HG03108 (cell line): ENCODE measurements at regions not wholly inside any gene's neighbourhood (a gene's known extent, or its start where the extent isn't known, plus 50 kb on each side); places are given as distances from the start of the nearest gene placed in this dataset.
"Not testable (repeated sequence)": the region's sequence is repeated elsewhere in the genome, so short reads cannot be mapped to it uniquely, and the experiment has no call there.

Experiments
- ATAC-seq: cut with Tn5 transposase; IDR thresholded peaks from one replicate; pipeline ENCODE4 v1.9.1; 2021; ENCODE audit warnings: moderate library complexity; ENCODE audit not compliant: unreplicated experiment

DNA sequence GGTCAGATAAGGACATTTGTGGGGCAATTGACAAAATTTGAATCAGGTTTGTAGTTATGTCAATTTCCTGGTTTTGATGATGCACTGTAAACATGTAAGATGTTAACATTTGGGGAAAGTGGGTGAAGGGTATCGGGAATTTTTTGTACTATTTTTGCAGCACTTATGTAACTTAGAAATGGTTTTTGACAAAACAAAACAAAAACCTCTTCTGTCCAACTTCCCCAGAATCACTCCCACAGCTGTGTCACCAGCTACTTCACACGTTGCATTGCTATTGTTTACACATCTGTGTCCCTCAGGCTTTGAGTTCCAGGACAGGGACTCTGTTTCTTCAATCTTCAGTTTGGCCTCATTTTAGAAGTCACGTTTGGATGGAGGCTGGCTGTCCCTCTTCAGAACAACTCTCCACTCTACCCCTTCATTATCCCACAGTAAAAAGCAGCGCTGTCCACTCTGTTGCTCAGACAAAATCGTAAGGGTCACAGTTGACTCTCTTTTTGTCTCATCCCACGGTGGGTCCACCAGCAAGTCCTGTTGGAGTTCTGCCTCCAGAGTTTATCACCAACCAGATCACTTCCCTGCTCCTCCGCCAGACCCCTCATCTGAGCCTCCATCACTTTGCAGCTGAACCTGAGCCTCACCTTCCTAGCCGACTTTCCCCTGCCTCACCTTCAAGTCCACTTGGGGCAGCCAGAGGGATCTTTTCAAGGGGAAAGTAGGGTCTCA lies 63.2 kb downstream of the NENF start:
- no peak for ATAC-seq

- ATAC-seq = no peak
These were observed 64.0 kb downstream of the NENF start for GRCh38 chr1:212496682-212497081.

- no peak for ATAC-seq
These were observed 64.8 kb downstream of the NENF start for GRCh38 chr1:212497553-212497952.

DNA sequence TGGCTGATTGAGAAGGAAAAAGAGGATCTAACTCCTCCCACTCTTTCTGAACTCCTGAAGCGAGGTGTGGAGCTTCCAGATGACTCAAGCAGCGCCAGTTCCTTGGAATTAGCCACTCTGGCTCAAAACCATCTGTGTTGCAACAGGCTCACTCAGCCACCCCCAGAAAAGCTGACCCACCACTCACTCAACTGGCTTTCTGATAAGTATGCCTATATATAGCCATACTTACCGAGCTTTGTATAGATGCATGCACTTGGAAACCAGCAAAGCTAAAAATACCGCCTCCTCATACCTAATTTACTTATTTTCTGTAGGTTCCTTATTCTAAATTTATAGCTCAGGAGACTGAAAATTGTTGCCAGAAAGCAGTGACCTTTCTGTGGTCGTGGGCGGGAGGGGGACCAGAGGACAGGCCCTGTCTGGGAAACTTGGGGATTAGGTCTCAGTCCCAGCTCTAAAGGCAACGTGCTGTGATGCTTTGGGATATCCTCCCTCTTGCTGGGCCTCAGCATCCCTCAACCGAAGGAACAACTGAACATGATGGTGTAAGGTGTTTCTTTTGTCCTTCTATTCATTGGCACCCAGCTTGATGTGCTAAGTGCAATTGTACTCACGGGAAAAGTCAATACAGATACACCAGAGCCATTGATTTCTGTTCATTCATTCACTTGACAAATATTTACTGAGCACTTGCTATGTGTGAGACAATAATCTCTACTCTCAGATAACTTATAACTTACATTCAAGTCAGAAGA lies 65.7 kb downstream of the NENF start:
- ATAC-seq = no peak

- ATAC-seq = no peak
These were observed 67.6 kb downstream of the NENF start for GRCh38 chr1:212500351-212500750.

DNA sequence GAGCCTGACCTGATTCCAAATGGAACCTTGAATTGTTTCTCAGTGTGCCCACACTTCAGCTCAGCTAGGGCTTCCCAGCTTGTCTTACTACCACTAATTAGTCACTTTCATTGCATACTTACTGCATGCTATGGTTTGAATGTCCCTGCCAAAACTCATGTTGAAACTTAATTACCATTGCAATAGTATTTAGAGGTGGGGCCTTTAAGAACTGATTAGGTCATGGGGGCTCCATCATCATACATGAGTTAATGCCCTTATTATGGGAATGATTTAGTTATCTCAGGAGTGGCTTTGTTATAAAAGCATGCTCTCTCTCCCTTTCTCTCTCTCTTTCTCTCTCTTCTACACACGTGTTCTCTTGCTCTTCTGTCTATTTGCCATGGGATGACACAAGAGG lies 68.3 kb downstream of the NENF start:
- no peak for ATAC-seq

- ATAC-seq = no peak
These were observed 71.0 kb downstream of the NENF start for GRCh38 chr1:212503714-212504113.

DNA sequence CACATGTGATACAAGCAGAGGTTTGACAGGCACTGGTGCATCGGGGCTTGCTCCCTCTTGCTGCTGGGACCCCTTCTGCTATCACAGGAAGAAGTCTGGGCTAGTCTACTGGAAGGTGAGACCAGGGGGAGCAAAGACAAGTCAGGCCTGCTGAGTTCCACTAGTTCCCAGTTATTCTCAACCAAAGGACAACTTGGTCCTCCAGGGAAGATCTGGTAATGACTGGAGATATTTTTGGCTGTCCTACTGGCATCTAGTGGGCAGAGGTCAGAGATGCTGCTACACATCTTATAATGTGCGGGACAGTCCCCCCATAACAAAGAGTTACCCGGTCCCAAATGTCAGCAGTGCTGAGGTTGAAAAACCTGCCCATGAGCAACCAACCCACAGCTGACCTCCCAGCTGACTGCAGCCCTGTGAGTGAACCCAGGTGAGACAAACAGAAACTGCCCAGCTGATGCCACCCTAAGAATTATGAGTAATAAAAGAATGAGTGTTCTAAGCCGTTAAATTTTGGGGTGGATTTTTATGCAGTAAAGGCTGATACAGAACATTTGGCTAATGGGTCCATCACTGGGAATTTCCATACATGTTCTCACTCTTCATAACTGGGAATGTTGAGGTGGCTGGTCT lies 71.6 kb downstream of the NENF start:
- ATAC-seq = no peak

GRCh38 chr1:212506666-212507065 lies 73.9 kb downstream of the NENF start:
- no peak for ATAC-seq

DNA sequence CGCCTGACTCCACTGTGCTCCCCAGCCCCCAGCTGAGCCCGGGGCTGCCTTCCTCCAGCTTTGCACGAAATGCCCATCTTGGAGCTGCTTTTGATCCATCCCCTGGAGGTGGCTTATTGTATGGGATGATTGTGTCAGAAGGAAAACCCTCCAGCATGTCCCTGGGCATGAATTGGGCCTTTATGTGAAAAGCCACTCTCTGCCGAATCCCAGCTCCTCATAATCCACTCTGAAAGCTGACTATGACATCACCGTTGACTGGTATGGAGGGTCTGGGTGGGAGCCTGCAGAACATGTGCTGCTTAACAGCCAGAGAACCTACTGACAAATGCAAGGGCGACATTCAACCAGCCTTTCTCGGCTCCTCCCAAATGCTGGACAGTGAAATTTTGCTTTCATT lies 74.6 kb downstream of the NENF start:
- ATAC-seq = no peak

DNA sequence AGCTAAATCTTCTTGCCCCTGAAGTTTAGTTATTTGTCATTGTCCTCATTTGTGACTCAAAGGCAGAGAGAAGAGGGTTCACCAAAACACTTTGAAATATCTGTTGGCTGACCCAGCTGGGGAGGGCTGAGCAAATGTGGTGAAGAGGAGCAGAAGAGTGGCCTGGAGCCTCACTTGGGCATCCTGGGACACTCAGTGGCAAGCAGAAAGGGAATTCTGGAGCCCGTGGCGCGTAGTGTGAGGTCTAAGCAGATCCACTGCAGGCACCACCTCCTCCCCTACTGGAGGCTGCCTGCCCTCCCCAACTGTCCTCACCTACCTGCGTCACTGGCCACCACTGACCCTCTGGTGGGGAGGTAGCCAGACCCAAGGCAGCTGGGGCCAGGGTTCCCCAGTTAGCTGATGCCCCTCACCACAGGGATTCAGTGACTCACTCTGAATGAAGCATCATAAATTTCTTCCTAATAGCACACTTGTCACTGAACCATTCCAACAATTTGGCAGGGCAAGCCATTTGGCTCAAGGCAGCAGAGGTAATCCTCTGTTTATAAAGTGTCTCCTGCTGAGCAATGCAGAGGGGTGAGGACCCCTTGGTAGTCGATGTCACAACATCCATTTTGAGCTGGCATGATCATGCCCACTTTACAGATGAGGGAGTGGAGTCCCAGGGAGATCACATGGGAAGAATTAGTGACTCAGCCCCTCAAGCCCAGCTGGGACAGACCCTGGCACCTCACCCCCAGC lies 80.3 kb downstream of the NENF start:
- ATAC-seq = no peak

DNA sequence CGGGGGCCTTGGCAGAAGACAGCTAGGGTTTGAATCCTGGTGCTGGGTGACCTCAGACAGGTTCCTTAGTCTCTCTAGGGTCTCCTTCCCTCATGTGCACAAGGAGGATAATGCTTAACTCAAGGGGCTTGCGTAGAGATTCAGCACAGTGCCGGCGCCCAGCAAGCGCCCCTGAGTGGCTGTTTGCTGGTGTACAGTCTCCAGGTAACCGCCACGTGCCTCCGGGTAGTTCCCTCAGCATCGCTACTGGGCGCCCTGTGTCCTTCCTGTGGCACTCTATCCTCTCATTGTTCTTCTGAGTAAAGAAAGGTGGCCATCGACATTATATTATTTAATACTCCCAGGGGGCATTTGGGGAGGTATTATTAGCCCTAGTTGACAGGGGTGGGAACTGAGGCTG lies 80.9 kb downstream of the NENF start:
- no peak for ATAC-seq

GRCh38 chr1:212514056-212514614 lies 81.4 kb downstream of the NENF start:
- no peak for ATAC-seq

DNA sequence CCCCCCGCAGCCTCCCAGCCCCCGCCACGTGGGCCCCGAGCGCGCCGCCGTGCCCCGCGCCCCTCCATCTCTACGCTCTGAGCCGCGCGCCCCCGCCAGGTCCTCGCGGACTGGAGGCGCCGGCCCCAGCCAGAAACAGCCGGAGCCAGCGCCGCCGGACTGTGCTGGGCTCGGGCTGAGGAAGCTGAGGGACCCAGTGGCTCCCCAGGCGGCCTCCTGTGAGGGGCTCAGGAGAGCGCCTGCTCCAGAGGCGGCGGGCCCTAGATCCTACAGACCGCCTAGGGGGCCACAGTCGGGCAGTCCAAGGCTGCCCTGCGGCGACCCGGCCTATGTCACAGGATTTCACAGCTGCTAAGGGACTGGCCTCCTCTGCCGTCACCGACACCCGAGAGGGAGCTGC lies 82.1 kb downstream of the NENF start:
- no peak for ATAC-seq

- no peak for ATAC-seq
These were observed 82.6 kb downstream of the NENF start for GRCh38 chr1:212515329-212515760.

GRCh38 chr1:212516012-212516411 lies 83.3 kb downstream of the NENF start:
- ATAC-seq = not testable (repeated sequence)

DNA sequence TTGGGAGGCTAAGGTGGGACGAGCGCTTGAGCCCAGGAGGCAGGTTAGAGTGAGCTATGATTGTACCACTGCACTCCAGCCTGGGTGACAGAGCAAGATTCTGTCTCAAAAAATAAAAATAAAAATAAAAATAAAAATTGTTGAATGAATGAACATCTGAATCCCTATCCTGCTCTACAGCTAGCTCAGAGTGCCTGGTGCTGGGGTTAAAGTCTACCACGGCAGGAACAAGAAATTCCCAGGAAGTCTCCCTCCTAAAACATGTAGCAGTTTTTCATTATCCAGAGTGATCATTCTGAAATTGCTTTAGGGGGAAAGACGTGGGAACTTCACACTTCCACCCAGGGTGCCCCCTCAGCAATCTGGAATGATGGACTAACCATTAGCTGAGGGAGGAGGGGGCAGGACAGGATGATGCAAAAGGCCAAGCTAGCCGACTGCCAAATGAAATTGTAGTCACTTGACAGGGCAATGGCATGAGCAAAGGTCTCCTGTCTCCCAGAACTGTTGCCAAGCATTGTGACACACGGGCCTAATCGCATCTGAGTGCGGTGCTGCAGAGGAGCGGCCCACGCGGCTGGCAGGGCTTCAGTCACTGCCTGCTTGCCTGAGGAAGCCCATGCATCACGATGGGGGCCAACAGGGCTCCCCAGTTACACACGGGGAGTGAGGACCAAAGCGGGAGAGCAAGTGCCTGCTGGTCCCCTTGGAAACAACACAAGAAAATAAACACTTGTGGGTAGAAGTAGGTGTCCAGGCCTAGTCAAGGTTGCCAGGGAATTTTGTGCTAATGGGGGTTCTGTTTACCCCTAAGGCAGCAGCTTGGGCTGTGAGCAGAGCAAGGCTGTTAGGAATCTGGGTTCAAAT lies 85.7 kb downstream of the NENF start:
- ATAC-seq = no peak

DNA sequence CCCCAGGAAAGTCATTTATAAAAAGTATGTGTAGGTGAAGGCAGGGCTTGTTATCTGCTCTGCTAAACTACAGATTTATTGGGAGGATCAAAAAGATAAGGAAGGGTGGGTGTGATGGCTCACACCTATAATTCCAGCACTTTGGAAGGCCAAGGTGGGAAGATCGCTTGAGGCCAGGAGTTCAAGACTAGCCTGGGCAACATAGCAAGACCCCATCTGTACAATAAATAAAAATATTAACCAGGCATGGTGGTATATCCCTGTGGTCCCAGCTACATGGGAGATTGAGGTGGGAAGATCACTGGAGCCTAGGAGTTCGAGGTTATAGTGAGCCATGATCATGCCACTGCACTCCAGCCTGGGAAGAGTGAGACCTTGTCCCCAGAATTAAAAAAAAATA lies 86.4 kb downstream of the NENF start:
- ATAC-seq = no peak

DNA sequence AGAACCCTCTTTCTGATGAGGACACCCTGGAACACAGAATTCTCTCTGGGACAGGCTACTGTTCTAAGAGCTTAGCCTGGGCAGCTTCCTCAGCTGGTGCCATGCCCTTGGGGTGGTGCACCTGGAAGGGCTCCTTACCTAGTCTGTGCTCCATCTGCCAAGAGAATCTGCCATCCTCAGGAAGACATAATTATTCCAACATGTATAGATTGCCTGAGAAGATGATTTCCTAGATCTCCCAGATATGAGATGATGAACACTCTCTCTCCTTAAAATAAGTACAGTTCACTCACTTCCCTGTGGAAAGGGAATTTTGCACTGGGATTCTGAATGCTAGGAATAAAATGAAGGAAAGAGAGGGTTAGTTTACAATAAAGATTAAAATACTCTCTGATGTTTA lies 87.6 kb downstream of the NENF start:
- ATAC-seq = no peak

- no peak for ATAC-seq
These were observed 87.8 kb upstream of the ATF3 start for GRCh38 chr1:212520746-212521145.
